HL-60 (cell line): ENCODE measurements at regions not wholly inside any gene's neighbourhood (a gene's known extent, or its start where the extent isn't known, plus 50 kb on each side); places are given as distances from the start of the nearest gene placed in this dataset.

Experiments used
- POLR2AphosphoS5 ChIP-seq: IDR thresholded peaks from 2 replicates; pipeline ENCODE4 v1.6.1; 2012; ENCODE audit warnings: low read depth
- TF ChIP-seq, protein P1 (sequence below): IDR thresholded peaks from one replicate; pipeline ENCODE4 v1.5.1; 2011; ENCODE audit warnings: low read length, control low read depth, inconsistent platforms; ENCODE audit not compliant: insufficient read depth

GRCh38 chr11:112785149-112785548 is 176.1 kb upstream of the NCAM1 start:
- no peak for TF ChIP-seq POLR2AphosphoS5
- TF ChIP-seq, protein P1, sequence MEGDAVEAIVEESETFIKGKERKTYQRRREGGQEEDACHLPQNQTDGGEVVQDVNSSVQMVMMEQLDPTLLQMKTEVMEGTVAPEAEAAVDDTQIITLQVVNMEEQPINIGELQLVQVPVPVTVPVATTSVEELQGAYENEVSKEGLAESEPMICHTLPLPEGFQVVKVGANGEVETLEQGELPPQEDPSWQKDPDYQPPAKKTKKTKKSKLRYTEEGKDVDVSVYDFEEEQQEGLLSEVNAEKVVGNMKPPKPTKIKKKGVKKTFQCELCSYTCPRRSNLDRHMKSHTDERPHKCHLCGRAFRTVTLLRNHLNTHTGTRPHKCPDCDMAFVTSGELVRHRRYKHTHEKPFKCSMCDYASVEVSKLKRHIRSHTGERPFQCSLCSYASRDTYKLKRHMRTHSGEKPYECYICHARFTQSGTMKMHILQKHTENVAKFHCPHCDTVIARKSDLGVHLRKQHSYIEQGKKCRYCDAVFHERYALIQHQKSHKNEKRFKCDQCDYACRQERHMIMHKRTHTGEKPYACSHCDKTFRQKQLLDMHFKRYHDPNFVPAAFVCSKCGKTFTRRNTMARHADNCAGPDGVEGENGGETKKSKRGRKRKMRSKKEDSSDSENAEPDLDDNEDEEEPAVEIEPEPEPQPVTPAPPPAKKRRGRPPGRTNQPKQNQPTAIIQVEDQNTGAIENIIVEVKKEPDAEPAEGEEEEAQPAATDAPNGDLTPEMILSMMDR: no peak
